ENCODE measurements at regions not wholly inside any gene's neighbourhood (a gene's known extent, or its start where the extent isn't known, plus 50 kb on each side); places are given as distances from the start of the nearest gene placed in this dataset.

DNA sequence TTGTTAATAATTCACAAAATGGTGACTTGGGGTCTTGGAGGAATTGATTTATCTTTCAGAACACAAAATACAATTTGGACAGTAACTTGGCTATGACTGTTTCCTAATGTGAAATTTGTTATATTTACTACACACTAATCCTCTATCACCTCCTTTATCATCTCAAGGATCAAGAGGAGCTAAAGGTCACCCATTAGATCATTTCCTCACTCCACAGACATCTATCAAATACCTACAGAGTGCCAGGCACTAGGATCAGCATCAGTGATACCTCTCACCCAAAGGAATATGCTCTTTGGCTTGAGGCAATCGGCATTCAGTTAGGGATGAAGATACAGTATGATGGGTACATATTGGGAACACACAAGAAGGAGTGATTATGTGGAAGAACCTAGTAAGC, 132.1 kb downstream of the INHBA start:
- TF ChIP-seq, protein P1, sequence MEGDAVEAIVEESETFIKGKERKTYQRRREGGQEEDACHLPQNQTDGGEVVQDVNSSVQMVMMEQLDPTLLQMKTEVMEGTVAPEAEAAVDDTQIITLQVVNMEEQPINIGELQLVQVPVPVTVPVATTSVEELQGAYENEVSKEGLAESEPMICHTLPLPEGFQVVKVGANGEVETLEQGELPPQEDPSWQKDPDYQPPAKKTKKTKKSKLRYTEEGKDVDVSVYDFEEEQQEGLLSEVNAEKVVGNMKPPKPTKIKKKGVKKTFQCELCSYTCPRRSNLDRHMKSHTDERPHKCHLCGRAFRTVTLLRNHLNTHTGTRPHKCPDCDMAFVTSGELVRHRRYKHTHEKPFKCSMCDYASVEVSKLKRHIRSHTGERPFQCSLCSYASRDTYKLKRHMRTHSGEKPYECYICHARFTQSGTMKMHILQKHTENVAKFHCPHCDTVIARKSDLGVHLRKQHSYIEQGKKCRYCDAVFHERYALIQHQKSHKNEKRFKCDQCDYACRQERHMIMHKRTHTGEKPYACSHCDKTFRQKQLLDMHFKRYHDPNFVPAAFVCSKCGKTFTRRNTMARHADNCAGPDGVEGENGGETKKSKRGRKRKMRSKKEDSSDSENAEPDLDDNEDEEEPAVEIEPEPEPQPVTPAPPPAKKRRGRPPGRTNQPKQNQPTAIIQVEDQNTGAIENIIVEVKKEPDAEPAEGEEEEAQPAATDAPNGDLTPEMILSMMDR (IDR thresholded peaks at IDR 0.05) = no peak
- no peak for TF ChIP-seq POLR2A (IDR thresholded peaks at IDR 0.05)

Measured in suprapubic skin (tissue), 3 donors.